ENCODE measurements at regions not wholly inside any gene's neighbourhood (a gene's known extent, or its start where the extent isn't known, plus 50 kb on each side); places are given as distances from the start of the nearest gene placed in this dataset.
"Not testable (repeated sequence)": the region's sequence is repeated elsewhere in the genome, so short reads cannot be mapped to it uniquely, and the experiment has no call there.

DNA sequence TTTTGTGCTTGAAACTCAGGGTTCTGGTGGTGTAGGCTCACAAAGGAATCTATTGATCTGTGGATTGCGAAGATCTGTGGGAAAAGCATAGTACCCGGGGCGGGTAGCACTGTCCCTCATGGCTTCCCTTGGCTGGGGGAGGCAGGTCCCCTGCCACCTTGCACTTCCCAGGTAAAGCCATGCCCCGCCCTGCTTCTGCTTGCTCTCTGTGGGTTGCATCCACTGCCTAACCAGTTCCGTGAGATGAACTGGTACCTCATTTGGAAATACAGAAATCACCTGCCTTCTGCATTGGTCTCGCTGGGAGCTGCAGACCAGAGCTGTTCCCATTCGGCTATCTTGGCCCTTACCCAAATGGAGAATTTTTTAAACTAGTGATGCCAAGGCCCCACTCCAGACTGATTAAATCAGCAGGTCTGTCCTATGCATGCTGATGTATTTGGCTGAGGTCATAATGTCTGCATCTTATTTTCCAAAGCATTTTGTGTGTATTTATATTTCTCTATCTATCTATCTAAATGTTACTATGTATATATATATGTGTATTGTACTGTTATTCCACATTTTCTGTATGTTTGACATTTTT is 65.5 kb upstream of the SLC7A14 start:
- no peak for DNase-seq

DNA sequence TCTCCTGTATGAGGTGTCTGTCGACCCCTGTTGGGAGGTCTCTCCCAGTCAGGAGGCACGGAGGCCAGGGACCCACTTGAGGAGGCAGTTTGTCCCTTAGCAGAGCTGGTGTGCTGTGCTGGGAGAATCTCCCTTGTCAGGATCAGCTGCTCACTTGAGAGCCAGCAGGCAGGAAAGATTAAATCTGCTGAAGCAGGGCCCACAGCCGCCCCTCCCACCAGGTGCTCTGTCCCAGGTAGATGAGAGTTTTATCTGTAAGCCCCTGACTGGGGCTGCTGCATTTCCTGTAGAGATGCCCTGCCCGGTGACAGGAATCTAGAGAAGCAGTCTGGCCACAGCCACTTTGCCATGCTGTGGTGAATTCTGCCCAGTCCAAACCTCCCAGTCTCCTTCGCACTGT is 64.7 kb upstream of the SLC7A14 start:
- DNase-seq: not testable (repeated sequence)

DNA sequence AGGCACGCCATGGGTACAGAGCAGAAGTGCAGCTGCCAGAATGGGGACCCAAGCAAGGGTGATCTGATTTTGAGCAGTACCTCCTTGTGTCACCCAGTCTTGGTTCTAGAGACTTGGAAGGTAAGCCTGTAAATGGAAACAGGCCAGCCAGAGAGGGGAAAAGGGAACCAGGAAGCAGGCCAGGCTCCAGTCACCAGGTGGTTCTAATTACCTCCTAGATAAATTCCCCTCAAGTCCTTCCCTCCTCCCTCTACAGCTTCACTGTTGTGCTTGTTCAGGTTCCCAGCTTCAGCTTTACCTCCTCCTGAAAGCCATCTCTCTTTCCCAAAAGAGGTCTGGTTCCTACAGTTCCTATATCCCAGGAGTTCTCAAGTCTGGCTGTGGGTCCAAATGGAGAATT is 58.8 kb upstream of the SLC7A14 start:
- DNase-seq: no peak

DNA sequence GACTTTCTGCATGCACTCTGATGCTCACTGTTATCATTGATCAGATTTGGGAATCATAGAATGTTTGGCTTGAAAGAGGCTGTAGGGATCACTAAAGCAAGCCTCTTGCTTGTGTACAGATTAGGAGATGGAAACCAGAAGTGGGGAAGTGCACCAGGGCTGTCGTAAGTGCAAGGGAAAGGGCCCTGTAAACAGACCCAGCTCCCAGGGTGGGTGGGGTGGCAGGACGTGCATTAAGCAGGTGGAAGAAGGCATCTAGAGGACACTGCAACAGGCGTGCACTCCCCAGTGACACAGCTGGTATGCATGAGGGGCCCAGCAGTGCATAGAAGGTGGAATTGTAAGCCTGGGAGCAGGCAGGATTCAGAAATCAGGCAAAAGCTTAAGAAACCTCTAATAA is 58.0 kb upstream of the SLC7A14 start:
- no peak for DNase-seq

DNA sequence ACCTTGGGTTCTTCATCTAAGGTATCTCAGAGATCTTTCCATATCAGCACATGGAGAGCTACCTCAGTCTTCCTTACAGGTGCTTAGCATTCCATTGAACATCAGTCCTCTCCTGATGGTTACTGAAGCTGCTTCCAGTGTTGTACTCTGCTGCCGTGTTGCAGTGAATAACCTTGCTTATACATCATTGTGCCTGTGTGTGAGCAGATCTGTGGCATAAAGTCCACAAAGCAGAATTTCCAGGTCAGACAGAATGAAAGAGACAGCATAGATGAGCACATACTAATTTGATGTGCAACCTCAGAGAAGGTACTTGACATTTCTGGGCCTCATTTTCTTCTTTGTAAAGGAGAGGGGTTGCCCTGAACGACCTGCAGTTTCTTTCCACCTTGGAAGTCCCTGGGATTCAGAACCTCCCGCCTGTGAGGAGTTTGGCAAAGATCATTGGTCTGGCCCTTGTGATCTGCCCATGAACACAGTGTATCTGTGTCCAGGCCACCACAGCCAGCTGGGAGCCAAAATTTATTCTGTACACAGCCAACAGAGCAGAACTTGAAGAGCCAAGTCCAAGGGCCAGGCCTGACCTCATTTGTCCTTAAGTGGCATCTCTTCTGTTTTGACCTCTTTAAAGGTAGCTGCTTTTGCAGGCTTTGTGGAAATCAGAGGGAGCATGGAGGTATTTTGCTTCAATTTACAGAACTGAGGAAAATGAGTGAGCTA is 57.2 kb upstream of the SLC7A14 start:
- no peak for DNase-seq

DNA sequence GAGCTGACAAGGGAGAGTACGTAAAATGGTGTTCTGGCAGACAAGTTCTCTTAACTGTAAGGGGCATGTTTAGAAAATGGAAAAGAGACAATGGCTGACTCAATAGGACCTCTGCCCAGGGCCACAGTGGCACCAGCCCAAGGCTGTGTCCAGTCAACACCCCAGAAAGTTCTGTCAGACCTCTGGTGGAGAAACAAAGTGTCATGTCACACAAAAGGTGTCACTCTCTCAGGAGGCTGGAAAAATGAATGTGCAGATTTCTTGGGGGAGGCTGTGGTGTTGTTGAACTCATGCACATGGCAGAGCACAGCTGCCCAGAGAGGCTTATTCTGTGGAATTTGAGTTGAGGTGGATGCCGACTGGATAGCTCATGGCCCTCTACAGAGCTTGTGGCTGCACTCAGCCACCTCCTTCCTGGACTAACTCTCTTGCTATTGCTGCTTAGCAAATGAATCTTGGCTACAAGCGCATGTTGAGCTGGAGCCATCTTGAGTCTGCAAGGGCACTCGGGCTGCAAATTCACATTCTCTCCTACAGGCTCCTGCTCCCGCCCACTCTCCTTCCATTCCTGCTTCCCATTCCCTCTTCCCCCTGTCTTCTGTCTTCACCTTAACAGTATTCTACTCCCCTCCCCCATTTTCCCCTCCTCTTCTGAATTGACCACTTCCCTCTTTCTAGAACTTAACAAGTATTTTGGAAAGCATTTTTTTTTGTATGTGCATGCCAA is 55.8 kb upstream of the SLC7A14 start:
- no peak for DNase-seq

DNA sequence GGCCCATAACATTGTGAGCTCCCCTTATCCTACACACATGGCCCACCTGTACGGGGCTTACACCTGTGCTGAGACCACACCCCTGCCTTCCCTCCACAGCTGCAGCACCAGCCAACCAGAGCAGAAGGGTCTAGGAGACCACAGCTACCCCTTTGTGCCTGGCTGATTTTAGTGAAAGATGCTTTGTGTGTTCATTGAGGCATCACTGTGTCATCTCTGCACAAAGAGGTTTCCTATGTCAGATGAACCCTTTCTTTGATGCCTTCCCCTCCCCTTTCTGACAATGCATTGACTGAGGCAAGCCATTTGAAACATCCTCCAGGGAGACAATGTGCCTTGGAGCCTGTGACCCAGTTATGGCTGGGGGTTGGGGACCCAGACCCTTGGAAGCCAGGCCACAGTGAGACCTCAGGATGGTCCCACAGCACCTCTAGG is 54.9 kb upstream of the SLC7A14 start:
- no peak for DNase-seq

DNA sequence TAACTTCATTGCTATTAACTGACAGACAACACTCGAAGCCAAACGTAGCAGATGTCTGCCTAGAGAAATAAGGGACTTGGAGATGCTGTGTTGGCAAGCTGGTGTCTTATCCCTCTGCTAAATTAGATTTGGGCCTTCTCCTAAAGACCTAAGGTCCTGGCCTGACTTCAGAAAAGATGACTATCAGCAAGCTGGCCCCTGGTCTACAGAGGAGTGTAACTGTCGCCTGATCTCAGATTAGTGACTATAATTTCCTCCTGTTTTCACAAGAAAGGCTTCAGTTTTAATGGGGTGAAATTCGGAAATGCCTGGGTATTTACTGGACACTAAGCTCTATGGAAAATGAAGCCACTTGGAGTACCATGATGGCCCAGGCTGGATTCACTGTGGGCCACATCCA is 53.1 kb upstream of the SLC7A14 start:
- no peak for DNase-seq

DNA sequence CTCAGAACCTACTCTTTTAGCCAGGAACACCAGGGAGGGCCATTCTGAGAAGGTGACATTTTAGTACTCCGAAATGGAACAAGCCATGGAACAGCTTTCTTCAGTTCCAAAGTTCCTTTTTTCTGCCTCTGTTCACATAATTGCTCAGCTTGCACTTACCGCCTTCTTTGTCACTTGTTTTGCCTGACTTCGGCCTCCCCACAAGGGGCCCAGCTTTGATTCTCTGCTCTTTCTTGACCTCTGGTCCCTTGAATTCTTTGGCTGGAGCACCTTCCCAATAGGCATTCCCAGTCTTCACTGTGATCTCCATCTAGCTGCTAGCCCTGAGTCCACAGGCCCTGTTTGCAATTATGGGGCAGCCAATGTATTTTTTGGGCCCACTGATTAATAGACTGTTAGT is 51.4 kb upstream of the SLC7A14 start:
- no peak for DNase-seq

DNA sequence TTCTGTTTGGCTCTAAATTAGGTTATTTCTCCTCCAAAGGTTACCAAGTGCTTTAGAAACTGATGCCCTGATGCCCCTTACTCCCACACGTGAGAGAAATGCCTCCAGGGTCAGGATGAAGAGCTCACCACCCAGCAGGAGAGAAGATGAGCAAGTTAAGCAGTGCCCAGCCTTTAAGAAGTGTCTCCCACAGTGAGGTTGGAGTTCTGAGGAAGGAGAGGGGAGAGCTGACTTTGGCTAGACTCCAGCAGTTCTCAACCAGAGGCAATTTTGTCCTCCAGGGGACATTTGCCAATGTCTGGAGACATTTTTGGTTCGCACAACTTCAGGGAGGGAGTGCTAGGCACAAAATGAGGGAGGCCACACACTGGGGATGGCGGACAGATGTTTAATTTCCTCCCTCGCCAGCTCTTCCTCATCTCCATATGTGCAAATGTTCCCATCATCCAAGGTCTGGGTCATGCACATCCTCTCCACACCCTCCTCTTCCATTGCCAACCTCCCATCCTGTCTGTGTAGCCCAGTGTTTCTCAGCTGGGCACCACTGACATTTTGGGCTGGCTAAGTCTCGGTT is 50.6 kb upstream of the SLC7A14 start:
- DNase-seq: no peak
